ENCODE measurements at regions not wholly inside any gene's neighbourhood (a gene's known extent, or its start where the extent isn't known, plus 50 kb on each side); places are given as distances from the start of the nearest gene placed in this dataset.

- Mint-ChIP-seq H3K27ac (no peak overlapping the region), H3K9me3 (no peaks in the 10 kb centered on the region), H3K4me3 (no peak overlapping the region), H3K36me3 (ENCODE audit: low read depth) (no peaks in the 10 kb centered on the region), H3K4me1 (ENCODE audit: low read depth) (no peaks in the 10 kb centered on the region), H3K27me3 (ENCODE audit: insufficient read depth) (peaks cover 2% of the 10 kb centered on the region; the same call in 1 of the 2 replicates)
- TF ChIP-seq CTCF (IDR thresholded peaks at IDR 0.05), result peak; percentile 34; the same call in 1 of the 2 replicates
- DNase-seq, result no peak
Measured at GRCh38 chr4:98748609-98749008, 90.2 kb upstream of the TSPAN5 start.

GRCh38 chr4:98747393-98748091, 89.1 kb upstream of the TSPAN5 start:
- no peak for DNase-seq
- no peaks in the 10 kb centered on the region for H3K36me3 Mint-ChIP-seq (ENCODE audit: low read depth)
- H3K4me3 Mint-ChIP-seq, result no peak overlapping the region
- peaks cover 2% of the 10 kb centered on the region; the same call in 1 of the 2 replicates for H3K27me3 Mint-ChIP-seq (ENCODE audit: insufficient read depth)
- H3K9me3 Mint-ChIP-seq, result no peaks in the 10 kb centered on the region
- no peak overlapping the region for H3K27ac Mint-ChIP-seq
- TF ChIP-seq CTCF (IDR thresholded peaks at IDR 0.05), result no peak
- no peaks in the 10 kb centered on the region for H3K4me1 Mint-ChIP-seq (ENCODE audit: low read depth)

- no peak for TF ChIP-seq CTCF (IDR thresholded peaks at IDR 0.05)
- Mint-ChIP-seq H3K36me3 (ENCODE audit: low read depth) (no peaks in the 10 kb centered on the region), H3K27ac (no peak overlapping the region), H3K9me3 (no peaks in the 10 kb centered on the region), H3K4me1 (ENCODE audit: low read depth) (no peaks in the 10 kb centered on the region), H3K4me3 (no peak overlapping the region), H3K27me3 (ENCODE audit: insufficient read depth) (peaks cover 2% of the 10 kb centered on the region; the same call in 1 of the 2 replicates)
- DNase-seq, result no peak
Measured at GRCh38 chr4:98746936-98747335, 88.5 kb upstream of the TSPAN5 start.

GRCh38 chr4:98746530-98746929, 88.1 kb upstream of the TSPAN5 start:
- H3K36me3 Mint-ChIP-seq (ENCODE audit: low read depth), result no peaks in the 10 kb centered on the region
- no peak for TF ChIP-seq CTCF (IDR thresholded peaks at IDR 0.05)
- no peak for DNase-seq
- H3K4me1 Mint-ChIP-seq (ENCODE audit: low read depth), result no peaks in the 10 kb centered on the region
- peaks cover 2% of the 10 kb centered on the region; the same call in 1 of the 2 replicates for H3K27me3 Mint-ChIP-seq (ENCODE audit: insufficient read depth)
- no peak overlapping the region for H3K27ac Mint-ChIP-seq
- H3K9me3 Mint-ChIP-seq, result no peaks in the 10 kb centered on the region
- H3K4me3 Mint-ChIP-seq, result no peak overlapping the region

- Mint-ChIP-seq H3K27me3 (ENCODE audit: insufficient read depth) (peaks cover 2% of the 10 kb centered on the region; the same call in 1 of the 2 replicates), H3K4me3 (no peak overlapping the region), H3K27ac (no peak overlapping the region), H3K9me3 (no peaks in the 10 kb centered on the region), H3K4me1 (ENCODE audit: low read depth) (no peaks in the 10 kb centered on the region), H3K36me3 (ENCODE audit: low read depth) (no peaks in the 10 kb centered on the region)
- peak; percentile 70 for TF ChIP-seq CTCF (IDR thresholded peaks at IDR 0.05)
- peak; percentile 30 for DNase-seq
Measured at GRCh38 chr4:98745366-98745765, 87.0 kb upstream of the TSPAN5 start.

Data from HFFc6 (cell line).